T-cell (primary cell): ENCODE measurements at regions not wholly inside any gene's neighbourhood (a gene's known extent, or its start where the extent isn't known, plus 50 kb on each side); places are given as distances from the start of the nearest gene placed in this dataset.

Experiments
- ATAC-seq, 4 experiments: fragments of 200-7000 bp in 3 of 4; fragments of 150-1000 bp in 1 of 4; cut with Tn5 transposase; replicated peaks in 1 of 4; 1 replicate in 3 of 4; 2 replicates in 1 of 4; pipeline ENCODE4 v1.10.0; 2021; ENCODE audit warnings: moderate library complexity in 3 of 4, mild to moderate bottlenecking in 2 of 4, moderate number of reproducible peaks in 1 of 4
- CTCF ChIA-PET, 2 donors: fragments of 300-600 bp; sonication (Branson Sonifier 250); formaldehyde crosslinking; loops; one replicate each; lab custom pipeline; 2022; ENCODE audit warnings: antibody characterized with exemption in 2 of 2; lab: Charles Lee
- POLR2A ChIA-PET, 2 donors: fragments of 300-600 bp; sonication (Branson Sonifier 250); formaldehyde crosslinking; loops; one replicate each; lab custom pipeline; 2022; ENCODE audit warnings: antibody characterized with exemption in 2 of 2; lab: Charles Lee
- DNase-seq, 35 experiments: peaks; one replicate each; pipeline versions ENCODE4 v3.0.0 to v3.0.0-alpha.2; 2013 to 2023
- H3K27ac ChIP-seq: one replicate; pipeline ENCODE4 v1.5.1; 2013; ENCODE audit warnings: low read length
- H3K27me3 ChIP-seq, 2 experiments: replicated peaks in 1 of 2; 1 replicate in 1 of 2; 2 replicates in 1 of 2; pipeline versions ENCODE4 v1.6.1 to v1.7.0; 2013; ENCODE audit warnings: low read length in 1 of 2, mixed read lengths in 1 of 2; ENCODE audit not compliant: control insufficient read depth in 2 of 2, insufficient read depth in 2 of 2; ENCODE audit errors: extremely low read depth in 1 of 2
- H3K36me3 ChIP-seq, 2 donors: 1 replicate in 1 of 2; 2 replicates in 1 of 2; pipeline versions ENCODE4 v1.6.1 to v1.7.0; 2013; ENCODE audit warnings: low read length in 1 of 2; ENCODE audit not compliant: control insufficient read depth in 2 of 2, insufficient read depth in 1 of 2; ENCODE audit errors: extremely low read depth in 1 of 2
- H3K4me1 ChIP-seq, 2 experiments: 1 replicate in 1 of 2; 2 replicates in 1 of 2; pipeline versions ENCODE4 v1.6.1 to v1.7.0; 2013; ENCODE audit warnings: low read length in 2 of 2, mixed read lengths in 1 of 2; ENCODE audit not compliant: insufficient read depth in 2 of 2, control insufficient read depth in 1 of 2; ENCODE audit errors: extremely low read depth in 1 of 2
- H3K4me3 ChIP-seq, 2 donors: 1 replicate in 1 of 2; 2 replicates in 1 of 2; pipeline versions ENCODE4 v1.5.1 to v1.7.0; 2013; ENCODE audit warnings: mild to moderate bottlenecking in 2 of 2, low read length in 1 of 2, moderate library complexity in 1 of 2; ENCODE audit not compliant: control insufficient read depth in 1 of 2; ENCODE audit errors: extremely low read depth in 1 of 2
- H3K9me3 ChIP-seq: 2 replicates; pipeline ENCODE4 v1.7.0; 2013
- H3K27ac Mint-ChIP-seq, 2 donors: one replicate each; pipeline ENCODE4 v1.8.0; 2020 to 2021; ENCODE audit warnings: mild to moderate bottlenecking in 2 of 2, mixed read lengths in 2 of 2
- H3K27me3 Mint-ChIP-seq, 2 donors: one replicate each; pipeline ENCODE4 v1.8.0; 2021 to 2022; ENCODE audit warnings: mixed read lengths in 2 of 2
- H3K36me3 Mint-ChIP-seq: one replicate; pipeline ENCODE4 v1.8.0; 2021; ENCODE audit warnings: mixed read lengths
- H3K4me1 Mint-ChIP-seq, 3 donors: one replicate each; pipeline ENCODE4 v1.8.0; 2020 to 2022; ENCODE audit warnings: mixed read lengths in 3 of 3, mild to moderate bottlenecking in 1 of 3
- H3K4me3 Mint-ChIP-seq, 3 donors: one replicate each; pipeline ENCODE4 v1.8.0; 2020 to 2022; ENCODE audit warnings: mild to moderate bottlenecking in 3 of 3, mixed read lengths in 3 of 3, moderate library complexity in 3 of 3
- H3K9me3 Mint-ChIP-seq, 3 donors: one replicate each; pipeline ENCODE4 v1.8.0; 2020 to 2022; ENCODE audit warnings: mixed read lengths in 3 of 3
- WGBS: methylation state at CpG from one replicate; pipeline ENCODE4 v1.1.5; 2013; ENCODE audit warnings: missing lambda C conversion rate; ENCODE audit not compliant: insufficient coverage; 5-methylcytosine and 5-hydroxymethylcytosine counted together

GRCh38 chr14:88929656-88930436 lies 105.4 kb downstream of the TTC8 start:
- Mint-ChIP-seq H3K9me3 (peaks cover 3 to 10% (median 6%) of the 10 kb centered on the region in 3 donors), H3K36me3 (no peaks in the 10 kb centered on the region), H3K27ac (no peak overlapping the region), H3K27me3 (peaks cover 30 to 38% of the 10 kb centered on the region in 2 donors), H3K4me3 (no peak overlapping the region), H3K4me1 (no peaks in the 10 kb centered on the region)
- ATAC-seq, result no peak
- no peaks in the 10 kb centered on the region for H3K4me1 ChIP-seq
- CTCF ChIA-PET, result interaction anchor here in 1 of 2 donors (0.6 kb wide), 1 partner anchor 70 kb away, joined by 5 read pairs; no protein-coding TSS in a partner anchor
- no peaks in the 10 kb centered on the region for H3K36me3 ChIP-seq
- H3K27me3 ChIP-seq, result peaks cover 0 to 8% of the 10 kb centered on the region in 2 experiments
- no peaks in the 10 kb centered on the region for H3K9me3 ChIP-seq
- WGBS, result 90% methylated on average over 3 of the region's 4 CpGs
- no peak overlapping the region for H3K27ac ChIP-seq
- POLR2A ChIA-PET, result no interaction called here
- DNase-seq, result no peak
- no peak overlapping the region for H3K4me3 ChIP-seq

- H3K9me3 ChIP-seq, result no peaks in the 10 kb centered on the region
- WGBS, result 83% methylated on average over 5 of the region's 11 CpGs
- H3K36me3 ChIP-seq, result no peaks in the 10 kb centered on the region
These were observed 107.1 kb downstream of the TTC8 start for GRCh38 chr14:88931321-88932110.

GRCh38 chr14:88933191-88933590 lies 108.7 kb downstream of the TTC8 start:
- H3K9me3 ChIP-seq, result no peaks in the 10 kb centered on the region
- Mint-ChIP-seq H3K27ac (no peak overlapping the region), H3K4me1 (no peaks in the 10 kb centered on the region), H3K4me3 (no peak overlapping the region), H3K27me3 (peaks cover 22 to 30% of the 10 kb centered on the region in 2 donors), H3K9me3 (peaks cover 3 to 7% (median 6%) of the 10 kb centered on the region in 3 donors), H3K36me3 (no peaks in the 10 kb centered on the region)
- no peak overlapping the region for H3K27ac ChIP-seq
- ATAC-seq (no peak), DNase-seq (no peak)
- WGBS, result 71% methylated on average over 1 of the region's 1 CpG
- ChIA-PET CTCF (no interaction called here), POLR2A (no interaction called here)
- H3K4me1 ChIP-seq, result no peaks in the 10 kb centered on the region
- no peak overlapping the region for H3K4me3 ChIP-seq
- H3K36me3 ChIP-seq, result no peaks in the 10 kb centered on the region
- H3K27me3 ChIP-seq, result peaks cover 0 to 10% of the 10 kb centered on the region in 2 experiments

More at GRCh38 chr14:88931321-88932110, 107.1 kb downstream of the TTC8 start:
- CTCF ChIA-PET, result interaction anchor here in 1 of 2 donors (1.5 kb wide), 1 partner anchor 264 kb away, joined by 4 read pairs; no protein-coding TSS in a partner anchor
- ATAC-seq, result no peak
- Mint-ChIP-seq H3K36me3 (no peaks in the 10 kb centered on the region), H3K4me1 (no peaks in the 10 kb centered on the region), H3K4me3 (no peak overlapping the region), H3K27me3 (peaks cover 23 to 38% of the 10 kb centered on the region in 2 donors), H3K27ac (no peak overlapping the region), H3K9me3 (peaks cover 3 to 7% (median 6%) of the 10 kb centered on the region in 3 donors)
- Histone ChIP-seq H3K4me3 (no peak overlapping the region), H3K27ac (no peak overlapping the region), H3K4me1 (no peaks in the 10 kb centered on the region), H3K27me3 (peaks cover 0 to 10% of the 10 kb centered on the region in 2 experiments)
- POLR2A ChIA-PET, result no interaction called here
- no peak for DNase-seq

- H3K4me3 Mint-ChIP-seq, result no peak overlapping the region
- no peak overlapping the region for H3K27ac Mint-ChIP-seq
- H3K4me3 ChIP-seq, result no peak overlapping the region
- ChIA-PET POLR2A (no interaction called here), CTCF (no interaction called here)
- H3K27me3 Mint-ChIP-seq, result peaks cover 21 to 32% of the 10 kb centered on the region in 2 donors
- ATAC-seq, result no peak
- no CpG with 5 or more reads among the region's 3 CpGs for WGBS
- no peaks in the 10 kb centered on the region for H3K4me1 ChIP-seq
- no peaks in the 10 kb centered on the region for H3K9me3 ChIP-seq
- no peak overlapping the region for H3K27ac ChIP-seq
- H3K36me3 Mint-ChIP-seq, result no peaks in the 10 kb centered on the region
- H3K27me3 ChIP-seq, result peaks cover 0 to 10% of the 10 kb centered on the region in 2 experiments
- no peaks in the 10 kb centered on the region for H3K36me3 ChIP-seq
- DNase-seq, result no peak
- H3K9me3 Mint-ChIP-seq, result peaks cover 0 to 6% (median 5%) of the 10 kb centered on the region in 3 donors
- no peaks in the 10 kb centered on the region for H3K4me1 Mint-ChIP-seq
These were observed 109.9 kb downstream of the TTC8 start for GRCh38 chr14:88934351-88934806.

- CTCF ChIA-PET, result no interaction called here
- no peak for ATAC-seq
- Mint-ChIP-seq H3K9me3 (peaks cover 0 to 2% (median 0%) of the 10 kb centered on the region in 3 donors), H3K27ac (no peak overlapping the region), H3K4me3 (no peak overlapping the region), H3K4me1 (no peaks in the 10 kb centered on the region), H3K27me3 (peaks cover 20 to 34% of the 10 kb centered on the region in 2 donors), H3K36me3 (no peaks in the 10 kb centered on the region)
- Histone ChIP-seq H3K27me3 (peaks cover 0 to 10% of the 10 kb centered on the region in 2 experiments), H3K4me3 (no peak overlapping the region), H3K9me3 (no peaks in the 10 kb centered on the region), H3K27ac (no peak overlapping the region), H3K4me1 (no peaks in the 10 kb centered on the region), H3K36me3 (no peaks in the 10 kb centered on the region)
- POLR2A ChIA-PET, result no interaction called here
- no peak for DNase-seq
- WGBS, result 70% methylated on average over 5 of the region's 5 CpGs
These were observed 110.6 kb downstream of the TTC8 start for GRCh38 chr14:88935083-88935482.

GRCh38 chr14:88937706-88938105 lies 113.3 kb downstream of the TTC8 start:
- H3K9me3 ChIP-seq, result no peaks in the 10 kb centered on the region
- Mint-ChIP-seq H3K36me3 (no peaks in the 10 kb centered on the region), H3K4me1 (no peaks in the 10 kb centered on the region), H3K4me3 (no peak overlapping the region), H3K27me3 (peaks cover 14 to 35% of the 10 kb centered on the region in 2 donors), H3K9me3 (peaks cover 0 to 5% (median 0%) of the 10 kb centered on the region in 3 donors), H3K27ac (no peak overlapping the region)
- ChIA-PET CTCF (no interaction called here), POLR2A (no interaction called here)
- no peak for DNase-seq
- no peak overlapping the region for H3K27ac ChIP-seq
- H3K27me3 ChIP-seq, result peaks cover 0 to 12% of the 10 kb centered on the region in 2 experiments
- H3K36me3 ChIP-seq, result no peaks in the 10 kb centered on the region
- 100% methylated on average over 2 of the region's 3 CpGs for WGBS
- no peak overlapping the region for H3K4me3 ChIP-seq
- no peaks in the 10 kb centered on the region for H3K4me1 ChIP-seq
- ATAC-seq, result no peak
